ENCODE measurements at regions not wholly inside any gene's neighbourhood (a gene's known extent, or its start where the extent isn't known, plus 50 kb on each side); places are given as distances from the start of the nearest gene placed in this dataset.

GRCh38 chr9:2486988-2487387 is 134.6 kb upstream of the VLDLR start:
- DNase-seq = no peak
- Histone ChIP-seq H3K4me1 (no peaks in the 10 kb centered on the region), H3K36me3 (no peaks in the 10 kb centered on the region), H3K9me3 (no peaks in the 10 kb centered on the region), H3K27ac (no peak overlapping the region), H3K4me3 (no peak overlapping the region), H3K27me3 (no peaks in the 10 kb centered on the region)
- intact Hi-C loops (cut with DNase I) = no loop called here
- ATAC-seq = no peak
- no peak for FAIRE-seq
- TF ChIP-seq CTCF (IDR thresholded peaks at IDR 0.05) = no peak

- FAIRE-seq (no peak), ATAC-seq (peak in 1 of 4 donors; percentile 45)
- WGBS, 2 donors = 86 to 90% methylated on average over 2 of the region's 2 CpGs
These were observed 131.7 kb upstream of the VLDLR start for GRCh38 chr9:2489838-2490314.

GRCh38 chr9:2492161-2492560 is 129.4 kb upstream of the VLDLR start:
- H3K27me3 ChIP-seq = no peaks in the 10 kb centered on the region
- H3K9me3 ChIP-seq = no peaks in the 10 kb centered on the region
- no peak for TF ChIP-seq CTCF (IDR thresholded peaks at IDR 0.05)
- H3K4me3 ChIP-seq = no peak overlapping the region
- H3K27ac ChIP-seq = no peak overlapping the region
- no peaks in the 10 kb centered on the region for H3K4me1 ChIP-seq
- DNase-seq = no peak
- FAIRE-seq = no peak
- WGBS, 2 donors = 97 to 99% methylated on average over 3 of the region's 3 CpGs
- ATAC-seq = no peak
- no peaks in the 10 kb centered on the region for H3K36me3 ChIP-seq
- intact Hi-C loops (cut with DNase I) = no loop called here

More at GRCh38 chr9:2489838-2490314, 131.7 kb upstream of the VLDLR start:
- H3K4me3 ChIP-seq = no peak overlapping the region
- no peak for DNase-seq
- no peaks in the 10 kb centered on the region for H3K4me1 ChIP-seq
- no peaks in the 10 kb centered on the region for H3K36me3 ChIP-seq
- TF ChIP-seq CTCF (IDR thresholded peaks at IDR 0.05) = no peak
- intact Hi-C loops (cut with DNase I) = no loop called here
- no peaks in the 10 kb centered on the region for H3K27me3 ChIP-seq
- H3K9me3 ChIP-seq = no peaks in the 10 kb centered on the region
- H3K27ac ChIP-seq = no peak overlapping the region

GRCh38 chr9:2493109-2493508 is 128.5 kb upstream of the VLDLR start:
- H3K27me3 ChIP-seq = no peaks in the 10 kb centered on the region
- no peak overlapping the region for H3K4me3 ChIP-seq
- ATAC-seq (peak in 2 of 4 donors; percentile 43 to 57), DNase-seq (no peak), FAIRE-seq (no peak)
- no peak for TF ChIP-seq CTCF (IDR thresholded peaks at IDR 0.05)
- no peak overlapping the region for H3K27ac ChIP-seq
- 92 to 94% methylated on average over 2 of the region's 2 CpGs for WGBS, 2 donors
- H3K4me1 ChIP-seq = no peaks in the 10 kb centered on the region
- H3K36me3 ChIP-seq = no peaks in the 10 kb centered on the region
- H3K9me3 ChIP-seq = no peaks in the 10 kb centered on the region
- intact Hi-C loops (cut with DNase I) = no loop called here

- no peak for ATAC-seq
- no peak overlapping the region for H3K27ac ChIP-seq
These were observed 128.1 kb upstream of the VLDLR start for GRCh38 chr9:2493529-2493928.

More at GRCh38 chr9:2493529-2493928, 128.1 kb upstream of the VLDLR start:
- intact Hi-C loops (cut with DNase I) = no loop called here
- no peak for TF ChIP-seq CTCF (IDR thresholded peaks at IDR 0.05)
- no peaks in the 10 kb centered on the region for H3K4me1 ChIP-seq
- DNase-seq = no peak
- no peak overlapping the region for H3K4me3 ChIP-seq
- H3K36me3 ChIP-seq = no peaks in the 10 kb centered on the region
- H3K9me3 ChIP-seq = no peaks in the 10 kb centered on the region
- FAIRE-seq = peak; percentile 69
- H3K27me3 ChIP-seq = no peaks in the 10 kb centered on the region
- 48 to 72% methylated on average over 3 of the region's 3 CpGs for WGBS, 2 donors

Data from pancreas (tissue), 10 donors.